ENCODE measurements at regions not wholly inside any gene's neighbourhood (a gene's known extent, or its start where the extent isn't known, plus 50 kb on each side); places are given as distances from the start of the nearest gene placed in this dataset.

- no peak overlapping the region for H3K27ac ChIP-seq (ENCODE audit: insufficient read length, low read depth, low read length)
- H3K23me2 ChIP-seq (ENCODE audit: insufficient read length, low read depth, low read length, poor library complexity, severe bottlenecking) = no peaks in the 10 kb centered on the region
- DNase-seq = no peak
- H3K9me3 ChIP-seq (ENCODE audit: control insufficient read depth, low read depth, low read length) = no peaks in the 10 kb centered on the region
- Mint-ChIP-seq H3K36me3 (ENCODE audit: insufficient read depth in 1 of 3, low read depth in 3 of 3) (peaks cover 0 to 5% (median 5%) of the 10 kb centered on the region in 3 experiments; a peak in 2 of 7 replicates), H3K27me3 (ENCODE audit: low read depth) (no peaks in the 10 kb centered on the region), H3K9me3 (peaks cover 7 to 18% of the 10 kb centered on the region in 2 experiments), H3K4me3 (no peak overlapping the region), H3K27ac (no peak overlapping the region), H3K4me1 (no peaks in the 10 kb centered on the region)
- WGBS (ENCODE audit: extremely low coverage, insufficient read length, low lambda C conversion rate) = no CpG with 5 or more reads among the region's 1 CpG
- no peaks in the 10 kb centered on the region; the same call in 1 of the 2 replicates for H3K27me3 ChIP-seq (ENCODE audit: insufficient read depth, low read length)
- H2BK20ac ChIP-seq (ENCODE audit: low read depth, low read length, poor library complexity, severe bottlenecking) = no peak overlapping the region
- H3K4me2 ChIP-seq (ENCODE audit: insufficient read depth, insufficient read length, low read length) = no peak overlapping the region
- no peak overlapping the region for H3K14ac ChIP-seq (ENCODE audit: insufficient read depth, low read length)
- no peak overlapping the region for H2BK12ac ChIP-seq (ENCODE audit: insufficient read length, low read depth, low read length)
- H4K20me1 ChIP-seq (ENCODE audit: control insufficient read depth, insufficient read depth, insufficient read length) = no peaks in the 10 kb centered on the region
- H3K79me2 ChIP-seq (ENCODE audit: insufficient read depth, low read length) = no peaks in the 10 kb centered on the region
- H3T11ph ChIP-seq (ENCODE audit: low read length) = no peak overlapping the region
- no peak overlapping the region for H3K4ac ChIP-seq (ENCODE audit: low read depth, low read length)
- H4K8ac ChIP-seq (replicated peaks; ENCODE audit: insufficient read length, low read depth, low read length) = no peak overlapping the region
- H3K4me1 ChIP-seq (ENCODE audit: insufficient read depth, low read length) = no peaks in the 10 kb centered on the region
- no peak overlapping the region for H4K91ac ChIP-seq (ENCODE audit: insufficient read length, low read depth, low read length)
- no peak overlapping the region for H2BK120ac ChIP-seq (ENCODE audit: low read depth, low read length, poor library complexity, severe bottlenecking)
- H4K5ac ChIP-seq (ENCODE audit: insufficient read length, low read depth, low read length) = no peak overlapping the region
- H2BK5ac ChIP-seq (ENCODE audit: insufficient read length, low read length) = no peak overlapping the region
- no peaks in the 10 kb centered on the region for H3K79me1 ChIP-seq (ENCODE audit: insufficient read depth, low read depth, low read length, poor library complexity, severe bottlenecking)
- no peak overlapping the region for H3K23ac ChIP-seq (ENCODE audit: insufficient read length, low read depth, low read length)
- H2BK15ac ChIP-seq (ENCODE audit: low read depth, low read length) = no peak overlapping the region
- H3K18ac ChIP-seq (ENCODE audit: insufficient read length, low read depth, low read length) = no peak overlapping the region
- no peak for TF ChIP-seq CTCF (conservative IDR thresholded peaks at IDR 0.05)
- H3K56ac ChIP-seq (ENCODE audit: insufficient read length, low read depth, low read length) = no peak overlapping the region
- H3K9ac ChIP-seq (ENCODE audit: extremely low read depth, insufficient read length, low read length) = no peak overlapping the region
- no peak overlapping the region for H2AK5ac ChIP-seq (ENCODE audit: insufficient read length, low read length)
- no peak overlapping the region for H2AFZ ChIP-seq (ENCODE audit: low read length)
These were observed 236.3 kb downstream of the SUCLA2 start for GRCh38 chr13:47764817-47765216.

Data from H9 (cell line).